Right cardiac atrium (tissue), 5 donors: ENCODE measurements at regions not wholly inside any gene's neighbourhood (a gene's known extent, or its start where the extent isn't known, plus 50 kb on each side); places are given as distances from the start of the nearest gene placed in this dataset.

Experiments used
- ATAC-seq, 2 donors: fragments of 200-7000 bp; cut with Tn5 transposase; one replicate each; pipeline versions ENCODE4 v1.8.0 to v1.9.1; 2020; ENCODE audit warnings: moderate library complexity in 2 of 2, mild to moderate bottlenecking in 1 of 2
- DNase-seq, 3 donors: peaks; one replicate each; pipeline ENCODE4 v3.0.0-alpha.2; 2020
- H3K27ac ChIP-seq: one replicate; pipeline ENCODE4 v1.5.1; 2013; ENCODE audit warnings: mild to moderate bottlenecking, low read length, control low read depth, moderate library complexity
- H3K27me3 ChIP-seq: one replicate; pipeline ENCODE4 v1.6.1; 2013; ENCODE audit not compliant: control insufficient read depth, insufficient read depth
- H3K4me1 ChIP-seq: one replicate; pipeline ENCODE4 v1.6.1; 2013; ENCODE audit warnings: low read length; ENCODE audit not compliant: control insufficient read depth, insufficient read depth
- H3K4me3 ChIP-seq: one replicate; pipeline ENCODE4 v1.5.1; 2013; ENCODE audit warnings: low read length, control low read depth
- H3K9me3 ChIP-seq: one replicate; pipeline ENCODE4 v1.6.1; 2013; ENCODE audit warnings: low read length; ENCODE audit not compliant: control insufficient read depth
- WGBS: extraction: QIAGEN DNeasy Blood & Tissue Kit; methylation state at CpG from one replicate; pipeline ENCODE4 v1.1.7; 2013; 5-methylcytosine and 5-hydroxymethylcytosine counted together
- intact Hi-C, 4 donors: fragments of 100-400 bp; cut with DNase I; formaldehyde crosslinking; loops; one replicate each; pipeline versions ENCODE4 v1.11.0 to v1.14.0; 2022 to 2023
- donor health status: healthy with polysubstance abuse.
- donor health status: DM: no; HTN: yes; CAD: no.
- donor health status: DM: no; HTN: no; CAD: no.
- donor health status: DM: no; HTN: yes; CAD: no; lungs with severe emphysema.
- donor health status: DM: yes; HTN: yes; CAD: no.

DNA sequence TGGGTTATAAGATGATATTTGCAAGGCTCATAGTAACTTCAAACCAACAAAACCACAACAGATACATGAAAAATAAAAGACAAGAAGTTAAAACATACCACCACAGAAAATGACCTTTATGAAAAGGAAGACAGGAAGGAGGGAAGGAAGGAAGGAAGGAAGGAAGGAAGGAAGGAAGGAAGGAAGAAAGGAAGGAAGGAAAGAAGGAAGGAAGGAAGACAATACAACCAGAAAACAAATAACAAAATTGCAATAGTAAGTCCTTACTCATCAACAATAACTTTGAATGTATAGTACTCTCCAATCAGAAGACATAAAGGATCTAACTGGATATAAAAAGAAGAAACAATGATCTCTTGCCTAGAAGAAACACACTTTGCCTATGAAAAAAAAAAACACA lies 287.4 kb upstream of the DCBLD2 start:
- ATAC-seq (no peak), DNase-seq (no peak)
- Histone ChIP-seq H3K9me3 (no peaks in the 10 kb centered on the region), H3K4me1 (no peaks in the 10 kb centered on the region), H3K27ac (no peak overlapping the region), H3K27me3 (no peaks in the 10 kb centered on the region), H3K4me3 (no peak overlapping the region)
- intact Hi-C loops = no loop called here

DNA sequence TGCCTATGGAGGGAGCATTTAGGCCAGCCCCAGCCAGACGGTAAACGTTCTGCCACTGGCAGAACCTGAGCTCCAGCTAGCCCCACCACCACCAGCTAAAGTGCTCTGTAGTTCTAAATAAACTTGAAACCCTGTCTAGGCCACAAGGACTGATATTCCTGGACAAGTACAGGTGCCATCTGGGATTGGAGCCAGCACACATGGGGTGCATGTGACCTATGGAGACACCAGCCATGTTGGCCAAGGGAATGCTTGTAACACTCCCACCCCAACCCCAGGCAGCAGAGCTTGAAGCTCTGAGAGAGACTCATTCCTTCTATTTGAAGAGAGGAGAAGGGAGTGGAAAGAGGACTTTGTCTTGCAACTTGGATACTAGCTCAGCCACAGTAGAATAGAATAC lies 284.5 kb upstream of the DCBLD2 start:
- no peaks in the 10 kb centered on the region for H3K27me3 ChIP-seq
- WGBS = 93% methylated on average over 2 of the region's 2 CpGs

DNA sequence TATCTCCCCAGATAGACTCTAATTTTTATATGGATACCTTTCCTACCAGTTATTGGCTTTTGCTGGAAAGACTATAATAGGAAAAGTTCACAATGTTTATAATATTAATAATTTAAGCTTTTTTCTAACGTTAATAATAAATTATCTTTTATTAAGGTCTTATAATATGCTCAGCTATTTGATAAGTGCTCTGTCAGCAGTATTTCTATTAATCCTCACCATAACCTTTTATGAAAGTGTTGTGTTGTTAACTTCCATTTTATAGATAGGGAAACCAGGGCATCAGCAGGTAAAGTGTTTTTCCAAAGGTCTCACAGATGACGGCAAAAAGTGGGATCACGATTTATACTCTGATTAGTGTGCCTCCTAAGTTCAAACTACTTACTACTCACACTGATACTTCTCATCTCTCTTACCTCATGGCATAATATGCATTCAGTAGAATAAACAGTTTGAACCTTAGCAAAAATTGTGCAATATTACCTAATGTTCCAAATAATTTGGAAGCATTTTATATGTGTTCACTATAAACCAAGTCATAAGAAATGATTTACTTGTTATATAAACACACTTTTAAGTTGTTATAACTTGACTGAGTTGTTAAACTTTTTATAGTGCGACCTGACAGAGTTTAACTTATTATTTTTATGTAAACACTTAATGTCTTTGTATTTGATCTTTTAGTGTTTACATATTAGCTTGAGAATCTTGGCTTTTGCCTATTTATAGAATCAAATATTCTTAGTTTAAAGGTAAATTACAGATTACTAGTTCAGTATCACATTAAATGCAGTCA lies 274.9 kb upstream of the DCBLD2 start:
- ATAC-seq (no peak), DNase-seq (no peak)
- no peaks in the 10 kb centered on the region for H3K9me3 ChIP-seq
- no peaks in the 10 kb centered on the region for H3K27me3 ChIP-seq
- no peaks in the 10 kb centered on the region for H3K4me1 ChIP-seq
- WGBS = 68% methylated on average over 4 of the region's 4 CpGs
- no peak overlapping the region for H3K27ac ChIP-seq
- intact Hi-C loops = no loop called here
- H3K4me3 ChIP-seq = no peak overlapping the region

More for the DNA sequence above, 284.5 kb upstream of the DCBLD2 start:
- no peak overlapping the region for H3K4me3 ChIP-seq
- H3K4me1 ChIP-seq = no peaks in the 10 kb centered on the region
- DNase-seq = no peak
- no peaks in the 10 kb centered on the region for H3K9me3 ChIP-seq
- no peak for ATAC-seq
- no peak overlapping the region for H3K27ac ChIP-seq
- intact Hi-C loops = no loop called here

DNA sequence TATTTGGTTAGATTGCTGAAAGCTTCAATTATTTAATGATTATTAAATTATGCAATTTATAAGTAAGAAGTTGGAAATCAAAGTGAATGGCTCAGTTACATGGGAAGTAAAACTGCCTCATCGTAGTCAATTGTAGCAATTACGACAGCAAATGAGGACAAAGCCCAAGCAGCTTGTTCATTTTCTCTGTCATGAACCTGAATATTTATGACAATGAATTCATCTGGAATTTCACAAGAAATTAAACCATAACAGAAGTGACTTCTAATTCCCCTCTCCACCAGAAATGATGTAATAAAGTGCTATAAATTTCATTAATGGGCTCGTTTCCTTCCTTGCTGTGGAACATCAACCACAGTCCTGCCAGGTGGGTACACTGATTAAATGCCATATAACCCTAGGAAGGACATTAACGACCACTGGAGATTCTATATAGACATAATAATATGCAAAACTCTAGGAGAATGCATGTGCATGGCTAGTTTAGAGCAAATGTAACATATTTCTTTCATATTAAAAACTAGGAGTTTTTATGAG lies 273.8 kb upstream of the DCBLD2 start:
- no peak for DNase-seq
- Histone ChIP-seq H3K27ac (no peak overlapping the region), H3K27me3 (no peaks in the 10 kb centered on the region), H3K4me1 (no peaks in the 10 kb centered on the region), H3K9me3 (no peaks in the 10 kb centered on the region), H3K4me3 (no peak overlapping the region)
- WGBS = 59% methylated on average over 4 of the region's 4 CpGs
- no peak for ATAC-seq
- intact Hi-C loops = no loop called here

DNA sequence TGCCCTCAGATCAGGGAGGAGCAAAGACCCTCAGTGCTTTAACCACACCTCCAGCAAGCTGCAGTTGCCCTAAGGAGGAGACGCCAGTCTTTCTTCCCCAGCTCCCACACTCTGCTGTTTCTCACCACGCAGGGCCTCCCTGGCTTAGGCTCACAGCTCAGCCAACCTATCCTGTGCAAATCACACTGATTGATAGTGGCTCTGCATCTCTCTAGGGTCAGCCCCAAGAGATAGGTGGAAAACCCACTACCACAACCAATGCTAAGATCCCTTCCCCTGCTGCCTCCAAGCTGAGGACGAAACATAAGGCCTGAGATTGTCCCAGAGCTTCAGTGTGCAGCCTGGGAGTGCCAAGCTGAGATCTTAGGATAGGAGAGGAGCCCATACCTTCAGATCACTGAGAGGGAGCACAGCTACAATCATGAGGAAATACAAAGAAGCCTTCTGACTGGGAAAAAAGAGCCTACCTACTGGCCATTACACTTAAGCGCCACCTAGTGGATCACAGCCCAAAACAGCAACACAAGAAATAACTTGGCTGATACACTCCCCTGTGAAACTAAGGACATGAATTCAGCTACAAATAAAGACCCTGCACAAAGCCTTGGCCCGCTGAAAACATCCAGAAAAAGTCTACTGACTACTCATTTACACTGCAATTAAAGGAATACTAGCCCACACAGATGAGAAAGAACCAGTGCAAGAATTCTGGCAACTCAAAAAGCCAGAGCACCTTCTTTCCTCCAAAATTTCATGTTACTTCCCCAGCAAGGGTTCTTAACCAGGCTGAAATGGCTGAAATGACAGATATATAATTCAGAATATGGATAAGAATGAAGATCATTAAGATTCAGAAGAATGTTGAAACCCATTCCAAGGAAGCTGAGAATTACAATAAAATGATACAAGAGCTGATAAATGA lies 271.5 kb upstream of the DCBLD2 start:
- Histone ChIP-seq H3K4me1 (no peaks in the 10 kb centered on the region), H3K4me3 (no peak overlapping the region), H3K27ac (no peak overlapping the region), H3K9me3 (peaks cover 2% of the 10 kb centered on the region), H3K27me3 (no peaks in the 10 kb centered on the region)
- DNase-seq (peak in 2 of 3 donors; percentile 29 to 55), ATAC-seq (peak in 1 of 2 donors; percentile 40)
- intact Hi-C loops = loop anchor here in 1 of 4 donors (5.0 kb wide), 1 partner anchor 151 kb away; no protein-coding TSS in a partner anchor
- 43% methylated on average over 5 of the region's 5 CpGs for WGBS

DNA sequence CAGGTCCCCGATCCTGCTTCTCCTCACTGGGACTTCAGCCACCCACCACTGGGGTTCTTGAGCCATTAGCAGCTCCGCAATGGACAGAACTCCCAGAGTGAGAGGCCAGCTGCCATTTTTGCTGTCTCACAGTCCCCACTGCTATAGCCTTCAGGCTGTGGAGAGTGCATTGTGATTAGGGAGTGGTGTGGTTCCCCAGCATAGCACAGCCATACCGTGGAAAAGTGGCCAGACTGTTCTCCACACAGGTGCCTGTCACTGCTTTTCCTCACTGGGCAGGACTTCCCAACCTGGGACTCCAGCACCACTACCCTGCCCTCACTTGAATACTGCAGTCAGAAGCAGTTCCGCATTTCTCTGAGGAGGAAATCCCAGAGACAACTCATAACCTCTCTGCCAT lies 270.3 kb upstream of the DCBLD2 start:
- H3K27ac ChIP-seq = no peak overlapping the region
- no peaks in the 10 kb centered on the region for H3K27me3 ChIP-seq
- no peak for DNase-seq
- no peak for ATAC-seq
- no peaks in the 10 kb centered on the region for H3K4me1 ChIP-seq
- WGBS = 86% methylated on average over 4 of the region's 4 CpGs
- intact Hi-C loops = loop anchor here in 1 of 4 donors (5.0 kb wide), 1 partner anchor 149 kb away; no protein-coding TSS in a partner anchor
- peaks cover 2% of the 10 kb centered on the region for H3K9me3 ChIP-seq
- no peak overlapping the region for H3K4me3 ChIP-seq

DNA sequence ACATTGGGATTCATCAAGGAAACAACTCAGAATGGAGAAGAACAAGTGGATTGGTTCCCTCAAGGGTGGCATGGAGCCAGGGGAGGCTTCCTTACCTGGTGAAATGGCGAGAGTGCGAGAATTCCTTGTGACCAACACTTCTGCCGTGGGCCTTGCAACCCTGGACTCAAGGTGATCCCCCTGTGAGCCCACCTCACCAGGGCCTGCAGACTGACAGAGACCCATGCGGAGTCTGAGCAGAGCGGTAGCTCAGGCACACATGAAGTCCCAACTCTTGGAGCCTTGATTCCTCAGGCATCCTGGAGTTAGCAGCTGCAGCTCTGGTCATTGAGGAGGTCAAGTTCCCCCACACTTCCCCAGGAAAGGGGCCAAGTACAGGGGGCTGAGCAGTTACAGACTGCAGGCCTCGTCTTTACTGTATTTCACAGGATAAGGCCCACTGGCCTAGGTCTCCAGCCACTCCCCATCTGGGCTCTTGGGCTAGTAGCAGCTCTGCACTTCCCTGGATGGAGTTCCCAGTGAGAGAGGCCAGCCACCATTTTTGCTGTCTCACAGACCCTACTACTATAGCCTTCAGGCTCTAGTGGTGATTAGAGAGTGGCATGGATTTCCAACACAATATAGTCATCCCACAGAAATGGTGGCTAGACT lies 269.5 kb upstream of the DCBLD2 start:
- Histone ChIP-seq H3K27ac (no peak overlapping the region), H3K4me3 (no peak overlapping the region), H3K27me3 (no peaks in the 10 kb centered on the region), H3K9me3 (peaks cover 2% of the 10 kb centered on the region), H3K4me1 (no peaks in the 10 kb centered on the region)
- WGBS = 89% methylated on average over 6 of the region's 6 CpGs
- intact Hi-C loops = loop anchor here in 1 of 4 donors (5.0 kb wide), 1 partner anchor 149 kb away; no protein-coding TSS in a partner anchor
- ATAC-seq = peak in 1 of 2 donors; percentile 33
- no peak for DNase-seq

DNA sequence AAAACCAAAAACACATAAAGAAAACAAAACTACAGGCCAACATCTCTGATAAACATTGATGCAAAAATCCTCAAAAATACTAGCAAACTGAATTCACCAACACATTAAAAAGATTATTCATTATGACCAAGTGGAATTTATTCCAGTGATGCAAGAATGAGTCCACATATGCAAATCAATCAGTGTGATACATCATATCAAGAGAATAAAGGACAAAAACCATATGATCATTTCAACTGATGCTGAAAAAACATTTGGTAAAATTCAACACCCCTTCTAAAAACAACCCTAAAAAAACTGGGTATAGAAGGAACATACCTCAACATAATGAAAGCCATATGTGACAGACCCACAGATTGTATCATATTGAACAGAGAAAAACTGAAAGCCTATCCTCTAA lies 265.6 kb upstream of the DCBLD2 start:
- Histone ChIP-seq H3K27ac (no peak overlapping the region), H3K27me3 (no peaks in the 10 kb centered on the region), H3K9me3 (peaks cover 2% of the 10 kb centered on the region), H3K4me1 (no peaks in the 10 kb centered on the region), H3K4me3 (no peak overlapping the region)
- no peak for DNase-seq
- ATAC-seq = no peak
- intact Hi-C loops = no loop called here

DNA sequence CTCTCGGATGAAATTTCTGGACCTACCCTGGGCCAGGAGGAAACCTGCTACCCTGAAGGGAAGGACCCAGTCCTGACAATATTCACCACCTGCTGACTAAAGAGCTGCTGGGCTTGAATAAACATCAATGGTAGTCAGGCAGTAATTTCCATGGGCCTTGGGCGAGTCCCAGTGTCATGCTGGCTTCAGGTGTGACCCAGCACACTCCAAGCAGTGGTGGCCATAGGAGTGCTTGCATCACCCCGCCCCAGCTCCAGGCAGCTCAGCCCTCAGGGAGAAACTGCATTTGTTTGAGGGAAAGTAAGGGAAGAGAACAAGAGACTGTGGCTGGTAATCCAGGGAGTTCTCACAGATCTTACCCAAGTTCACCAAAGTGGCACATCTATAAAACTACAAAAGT lies 261.8 kb upstream of the DCBLD2 start:
- no peaks in the 10 kb centered on the region for H3K27me3 ChIP-seq
- H3K9me3 ChIP-seq = no peaks in the 10 kb centered on the region
- DNase-seq (no peak), ATAC-seq (no peak)
- WGBS = 82% methylated on average over 3 of the region's 3 CpGs
- H3K27ac ChIP-seq = no peak overlapping the region
- intact Hi-C loops = no loop called here
- no peak overlapping the region for H3K4me3 ChIP-seq
- H3K4me1 ChIP-seq = no peaks in the 10 kb centered on the region

DNA sequence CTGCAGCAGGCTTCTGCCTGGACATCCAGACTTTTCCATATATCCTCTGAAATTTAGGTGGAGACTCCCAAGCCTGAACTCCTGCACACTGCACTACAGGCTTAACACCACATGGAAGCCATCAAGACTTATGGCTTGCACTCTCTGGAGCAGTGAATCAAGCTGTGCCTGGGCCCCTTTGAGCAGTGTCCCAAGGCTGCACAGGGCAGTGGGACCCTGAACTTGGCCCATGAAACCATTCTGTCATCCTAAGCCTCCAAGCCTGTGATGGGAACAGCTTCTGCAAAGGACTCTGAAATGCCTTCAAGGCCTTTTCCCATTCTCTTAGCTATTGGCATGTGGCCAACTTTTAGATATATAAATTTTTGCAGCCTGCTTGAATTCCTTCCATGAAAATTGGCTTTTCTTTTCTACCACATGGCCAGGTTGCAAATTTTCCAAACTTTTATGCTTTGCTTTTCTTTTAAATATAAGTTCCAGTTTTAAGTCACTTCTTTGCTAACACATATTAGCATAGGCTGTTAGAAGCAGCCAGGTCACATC lies 257.8 kb upstream of the DCBLD2 start:
- ATAC-seq = no peak
- H3K27ac ChIP-seq = no peak overlapping the region
- intact Hi-C loops = no loop called here

More for the DNA sequence above, 257.8 kb upstream of the DCBLD2 start:
- H3K9me3 ChIP-seq = no peaks in the 10 kb centered on the region
- DNase-seq = no peak
- H3K4me3 ChIP-seq = no peak overlapping the region
- H3K4me1 ChIP-seq = no peaks in the 10 kb centered on the region
- no peaks in the 10 kb centered on the region for H3K27me3 ChIP-seq
